Glutamatergic neuron (in vitro differentiated cells): ENCODE measurements at regions not wholly inside any gene's neighbourhood (a gene's known extent, or its start where the extent isn't known, plus 50 kb on each side); places are given as distances from the start of the nearest gene placed in this dataset.

Experiments used
- DNase-seq: peaks from one replicate; pipeline ENCODE4 v3.0.0; 2022
- H3K27ac Mint-ChIP-seq: one replicate; pipeline ENCODE4 v1.8.0; 2020; ENCODE audit warnings: mild to moderate bottlenecking, mixed read lengths, inconsistent platforms; ENCODE audit not compliant: unreplicated experiment
- H3K27me3 Mint-ChIP-seq: one replicate; pipeline ENCODE4 v1.8.0; 2020; ENCODE audit warnings: mild to moderate bottlenecking, moderate library complexity, mixed read lengths, inconsistent platforms; ENCODE audit not compliant: unreplicated experiment
- H3K36me3 Mint-ChIP-seq: one replicate; pipeline ENCODE4 v1.8.0; 2020; ENCODE audit warnings: mild to moderate bottlenecking, mixed read lengths, inconsistent platforms; ENCODE audit not compliant: unreplicated experiment
- H3K4me1 Mint-ChIP-seq: one replicate; pipeline ENCODE4 v1.8.0; 2020; ENCODE audit warnings: mild to moderate bottlenecking, low read depth, mixed read lengths, inconsistent platforms; ENCODE audit not compliant: unreplicated experiment
- H3K4me3 Mint-ChIP-seq: one replicate; pipeline ENCODE4 v1.8.0; 2020; ENCODE audit warnings: mild to moderate bottlenecking, mixed read lengths, inconsistent platforms; ENCODE audit not compliant: unreplicated experiment
- H3K9me3 Mint-ChIP-seq: one replicate; pipeline ENCODE4 v1.8.0; 2020; ENCODE audit warnings: mild to moderate bottlenecking, moderate library complexity, mixed read lengths, inconsistent platforms; ENCODE audit not compliant: unreplicated experiment
- CTCF ChIP-seq: fragments of 200-600 bp; sonication (generic); IDR thresholded peaks from one replicate; pipeline ENCODE4 v1.5.0; 2021; ENCODE audit not compliant: partially characterized antibody, unreplicated experiment

- no peaks in the 10 kb centered on the region for H3K36me3 Mint-ChIP-seq
- no peak overlapping the region for H3K4me3 Mint-ChIP-seq
- TF ChIP-seq CTCF = no peak
- no peaks in the 10 kb centered on the region for H3K27me3 Mint-ChIP-seq
- H3K4me1 Mint-ChIP-seq = peaks cover 30% of the 10 kb centered on the region
- H3K9me3 Mint-ChIP-seq = peaks cover 2% of the 10 kb centered on the region
- DNase-seq = no peak
- no peak overlapping the region for H3K27ac Mint-ChIP-seq
These were observed 174.4 kb upstream of the NECTIN1 start for GRCh38 chr11:119903389-119903788.

GRCh38 chr11:119902656-119903231 lies 173.7 kb upstream of the NECTIN1 start:
- Mint-ChIP-seq H3K36me3 (no peaks in the 10 kb centered on the region), H3K4me3 (no peak overlapping the region), H3K27ac (no peak overlapping the region), H3K27me3 (no peaks in the 10 kb centered on the region), H3K9me3 (peaks cover 3% of the 10 kb centered on the region), H3K4me1 (peaks cover 23% of the 10 kb centered on the region)
- no peak for DNase-seq
- no peak for TF ChIP-seq CTCF

GRCh38 chr11:119901657-119902577 lies 172.9 kb upstream of the NECTIN1 start:
- no peaks in the 10 kb centered on the region for H3K36me3 Mint-ChIP-seq
- H3K4me1 Mint-ChIP-seq = peaks cover 19% of the 10 kb centered on the region
- no peak for TF ChIP-seq CTCF
- no peak for DNase-seq
- no peak overlapping the region for H3K27ac Mint-ChIP-seq
- no peak overlapping the region for H3K4me3 Mint-ChIP-seq
- H3K9me3 Mint-ChIP-seq = peaks cover 1% of the 10 kb centered on the region
- peaks cover 2% of the 10 kb centered on the region for H3K27me3 Mint-ChIP-seq

- H3K36me3 Mint-ChIP-seq = no peaks in the 10 kb centered on the region
- H3K9me3 Mint-ChIP-seq = peaks cover 1% of the 10 kb centered on the region
- no peak for DNase-seq
These were observed 171.0 kb upstream of the NECTIN1 start for GRCh38 chr11:119899997-119900396.

More at GRCh38 chr11:119899997-119900396, 171.0 kb upstream of the NECTIN1 start:
- H3K4me1 Mint-ChIP-seq = peaks cover 7% of the 10 kb centered on the region
- H3K27me3 Mint-ChIP-seq = peaks cover 2% of the 10 kb centered on the region
- no peak for TF ChIP-seq CTCF
- H3K4me3 Mint-ChIP-seq = no peak overlapping the region
- H3K27ac Mint-ChIP-seq = no peak overlapping the region
